Psoas muscle (tissue), 7 donors: ENCODE measurements at regions not wholly inside any gene's neighbourhood (a gene's known extent, or its start where the extent isn't known, plus 50 kb on each side); places are given as distances from the start of the nearest gene placed in this dataset.

ENCODE experiments used
- ATAC-seq, 4 donors: fragments of 200-7000 bp; cut with Tn5 transposase; one replicate each; pipeline ENCODE4 v1.9.1; 2020; ENCODE audit warnings: moderate library complexity in 3 of 4, mild to moderate bottlenecking in 2 of 4
- DNase-seq, 2 donors: peaks; one replicate each; pipeline ENCODE4 v3.0.0-alpha.2; 2020
- H3K27ac ChIP-seq: fragments of 200-600 bp; one replicate; pipeline ENCODE4 v1.8.0; 2022
- H3K27me3 ChIP-seq, 3 donors: fragments of 200-600 bp in 1 of 3; one replicate each; pipeline versions ENCODE4 v1.6.1 to v1.8.0; 2013 to 2022; ENCODE audit warnings: low read length in 2 of 3, mild to moderate bottlenecking in 2 of 3, moderate library complexity in 1 of 3; ENCODE audit not compliant: insufficient read depth in 3 of 3
- H3K36me3 ChIP-seq, 2 donors: fragments of 200-600 bp in 1 of 2; one replicate each; pipeline versions ENCODE4 v1.6.1 to v1.8.0; 2013 to 2022; ENCODE audit warnings: low read depth in 1 of 2, mild to moderate bottlenecking in 1 of 2, moderate library complexity in 1 of 2; ENCODE audit not compliant: insufficient read depth in 1 of 2
- H3K4me1 ChIP-seq: fragments of 200-600 bp; one replicate; pipeline ENCODE4 v1.8.0; 2022
- H3K4me3 ChIP-seq: fragments of 200-600 bp; one replicate; pipeline ENCODE4 v1.8.0; 2022; ENCODE audit warnings: mild to moderate bottlenecking
- H3K9me3 ChIP-seq: fragments of 200-600 bp; one replicate; pipeline ENCODE4 v1.8.0; 2022
- CTCF ChIP-seq: fragments of 200-600 bp; IDR thresholded peaks from one replicate; pipeline ENCODE4 v1.8.0; 2022; ENCODE audit warnings: antibody characterized with exemption
- WGBS, 3 donors: extraction: QIAGEN DNeasy Blood & Tissue Kit; methylation state at CpG; one replicate each; pipeline versions ENCODE4 v1.1.6 to v1.1.7; 2013; 5-methylcytosine and 5-hydroxymethylcytosine counted together
- intact Hi-C, 2 donors: fragments of 100-400 bp; cut with DNase I; formaldehyde crosslinking; loops; one replicate each; pipeline versions ENCODE4 v1.11.0 to v1.14.2; 2022
- donor health status: healthy with polysubstance abuse.
- donor health status: DM: no; HTN: no; CAD: no; lungs with moderate emphysema.
- donor health status: Bipolar disorder and iron deficiency.
- donor health status: healthy.
- donor health status: DM: yes; HTN: yes; CAD: no.
- donor health status: DM: no; HTN: no; CAD: no.
- donor health status: DM: yes; HTN: yes; CAD: no.

DNA sequence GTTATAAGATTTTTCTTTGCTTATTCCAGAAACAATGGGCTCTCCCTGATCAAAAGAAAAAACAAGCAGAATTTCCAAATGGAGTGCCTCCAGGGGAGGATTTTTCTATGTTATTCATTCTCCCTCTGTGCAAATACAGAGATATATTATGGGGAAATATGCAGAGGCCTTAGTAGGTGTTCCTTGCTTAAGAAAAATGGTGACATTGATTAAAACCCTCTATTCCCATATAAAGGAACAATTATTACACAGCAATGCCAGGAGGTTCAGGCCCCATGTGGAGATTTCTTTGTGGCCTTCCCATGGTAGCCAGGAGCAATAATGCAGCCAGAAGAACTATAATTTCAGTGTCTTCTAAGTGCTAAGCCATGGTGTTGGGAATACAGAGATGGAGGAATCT lies 255.9 kb upstream of the CXCR4 start:
- Histone ChIP-seq H3K4me3 (no peak overlapping the region), H3K27me3 (no peaks in the 10 kb centered on the region), H3K9me3 (no peaks in the 10 kb centered on the region), H3K4me1 (no peaks in the 10 kb centered on the region), H3K27ac (no peak overlapping the region), H3K36me3 (no peaks in the 10 kb centered on the region)
- intact Hi-C loops: no loop called here
- TF ChIP-seq CTCF: no peak
- no peak for DNase-seq
- no peak for ATAC-seq

DNA sequence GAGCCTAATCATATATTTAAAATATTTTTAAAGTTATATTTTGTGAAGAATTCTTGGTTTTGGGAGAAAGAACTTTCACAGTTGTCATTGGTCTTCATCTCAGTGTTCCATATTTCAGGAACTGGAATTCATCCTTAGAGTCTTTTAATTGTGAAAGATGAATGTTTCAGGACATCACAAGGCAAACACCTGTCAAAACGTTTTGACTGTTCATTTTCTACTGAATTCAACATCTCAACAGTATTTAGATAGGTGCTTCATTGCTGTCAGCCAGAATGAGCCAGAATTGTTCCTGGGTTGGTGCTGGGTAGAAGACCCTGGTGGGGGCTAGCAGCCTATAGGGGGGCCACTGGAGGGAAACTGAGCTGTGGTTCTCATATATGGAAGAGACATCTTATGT lies 255.1 kb upstream of the CXCR4 start:
- no peak for TF ChIP-seq CTCF
- H3K36me3 ChIP-seq: no peaks in the 10 kb centered on the region
- intact Hi-C loops: no loop called here
- 25 to 39% (median 35%) methylated on average over 1 of the region's 1 CpG for WGBS, 3 donors
- DNase-seq (no peak), ATAC-seq (no peak)
- H3K4me3 ChIP-seq: no peak overlapping the region
- H3K27ac ChIP-seq: no peak overlapping the region
- H3K27me3 ChIP-seq: no peaks in the 10 kb centered on the region
- no peaks in the 10 kb centered on the region for H3K4me1 ChIP-seq
- no peaks in the 10 kb centered on the region for H3K9me3 ChIP-seq

DNA sequence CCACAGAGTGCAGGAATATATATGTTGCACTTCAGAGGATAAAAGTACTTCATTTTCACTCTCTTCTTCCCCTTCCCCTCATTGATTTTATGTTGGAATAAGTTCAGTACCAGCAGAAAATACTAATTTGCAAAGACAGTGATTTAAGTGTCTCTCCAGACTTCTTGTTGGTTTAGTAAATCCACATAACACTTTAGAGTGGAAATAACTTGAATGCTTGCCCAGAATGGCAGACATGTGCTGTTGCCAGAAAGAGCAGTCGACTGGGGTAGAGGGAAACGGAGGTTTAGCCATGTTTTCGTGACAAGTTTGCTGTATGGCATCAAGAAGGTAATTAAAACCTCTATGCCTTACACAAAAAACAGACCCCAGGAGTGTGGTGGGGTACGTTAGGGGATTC lies 246.0 kb upstream of the CXCR4 start:
- DNase-seq (no peak), ATAC-seq (no peak)
- H3K27ac ChIP-seq: no peak overlapping the region
- no peak overlapping the region for H3K4me3 ChIP-seq
- no peaks in the 10 kb centered on the region for H3K9me3 ChIP-seq
- WGBS, 3 donors: 24 to 32% (median 28%) methylated on average over 4 of the region's 4 CpGs
- H3K4me1 ChIP-seq: no peaks in the 10 kb centered on the region
- no peaks in the 10 kb centered on the region for H3K36me3 ChIP-seq
- intact Hi-C loops: no loop called here
- H3K27me3 ChIP-seq: no peaks in the 10 kb centered on the region
- no peak for TF ChIP-seq CTCF

GRCh38 chr2:136363470-136363869 lies 245.5 kb upstream of the CXCR4 start:
- no peaks in the 10 kb centered on the region for H3K4me1 ChIP-seq
- no peak for TF ChIP-seq CTCF
- no peak for ATAC-seq
- no peak overlapping the region for H3K27ac ChIP-seq
- H3K36me3 ChIP-seq: no peaks in the 10 kb centered on the region
- no peak for DNase-seq
- no peaks in the 10 kb centered on the region for H3K27me3 ChIP-seq
- WGBS, 3 donors: 74 to 84% (median 80%) methylated on average over 6 of the region's 6 CpGs
- no peak overlapping the region for H3K4me3 ChIP-seq
- intact Hi-C loops: no loop called here
- no peaks in the 10 kb centered on the region for H3K9me3 ChIP-seq

DNA sequence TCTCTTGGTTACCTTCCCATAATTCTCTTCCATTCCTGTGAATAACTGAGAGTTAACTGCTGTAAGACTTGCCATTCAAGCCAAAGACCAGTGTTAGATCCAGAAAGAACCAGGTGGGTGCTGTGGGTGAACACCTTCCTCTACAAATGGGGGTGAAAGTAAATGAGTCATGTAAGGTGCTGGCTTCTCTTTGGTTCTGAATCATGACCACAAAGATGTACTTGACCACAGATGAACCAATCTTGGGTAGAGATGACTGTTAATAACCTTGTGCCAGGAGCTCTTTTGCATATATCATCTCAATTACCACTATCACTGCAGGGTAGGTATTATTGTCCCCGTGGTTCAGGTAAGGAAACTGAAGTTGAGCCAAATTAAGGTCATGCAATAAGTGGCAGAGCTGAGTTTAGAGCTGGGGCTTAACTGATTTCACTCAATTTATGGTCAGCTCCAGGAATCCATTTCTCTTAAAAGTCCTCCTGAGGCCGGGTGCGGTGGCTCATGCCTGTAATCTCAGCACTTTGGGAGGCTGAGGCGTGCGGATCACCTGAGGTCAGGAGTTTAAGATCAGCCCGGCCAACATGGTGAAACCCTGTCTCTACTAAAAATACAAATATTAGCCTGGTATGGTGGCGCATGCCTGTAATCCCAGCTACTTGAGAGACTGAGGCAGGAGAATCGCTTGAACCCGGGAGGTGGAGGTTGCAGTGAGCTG lies 244.9 kb upstream of the CXCR4 start:
- intact Hi-C loops: no loop called here
- WGBS, 3 donors: 90 to 96% (median 93%) methylated on average over 9 of the region's 9 CpGs
- no peak for TF ChIP-seq CTCF
- H3K27me3 ChIP-seq: no peaks in the 10 kb centered on the region
- no peaks in the 10 kb centered on the region for H3K4me1 ChIP-seq
- no peak overlapping the region for H3K27ac ChIP-seq
- DNase-seq (no peak), ATAC-seq (no peak)
- H3K4me3 ChIP-seq: no peak overlapping the region
- no peaks in the 10 kb centered on the region for H3K36me3 ChIP-seq
- no peaks in the 10 kb centered on the region for H3K9me3 ChIP-seq
